ENCODE measurements at regions not wholly inside any gene's neighbourhood (a gene's known extent, or its start where the extent isn't known, plus 50 kb on each side); places are given as distances from the start of the nearest gene placed in this dataset.

DNA sequence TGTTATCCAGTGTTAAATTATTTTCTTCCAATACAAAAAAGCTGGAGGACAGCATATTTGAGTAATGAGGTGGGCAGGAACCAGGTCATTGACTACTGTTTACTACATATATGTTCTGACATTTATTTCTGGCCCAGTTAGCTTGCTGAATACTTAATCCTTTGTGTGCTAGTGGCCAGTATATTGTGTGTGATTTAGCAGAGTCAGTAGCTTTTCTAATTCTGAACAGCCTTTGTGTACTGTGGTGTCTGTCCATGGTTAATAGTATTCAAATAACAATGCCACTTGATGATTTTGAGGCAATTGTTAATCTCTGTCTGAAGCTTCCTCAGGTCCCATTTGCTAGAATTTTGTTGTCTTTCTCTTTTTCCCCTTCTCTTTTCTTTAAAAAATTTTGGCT is 286.5 kb upstream of the E2F7 start:
- TF ChIP-seq, protein P1, sequence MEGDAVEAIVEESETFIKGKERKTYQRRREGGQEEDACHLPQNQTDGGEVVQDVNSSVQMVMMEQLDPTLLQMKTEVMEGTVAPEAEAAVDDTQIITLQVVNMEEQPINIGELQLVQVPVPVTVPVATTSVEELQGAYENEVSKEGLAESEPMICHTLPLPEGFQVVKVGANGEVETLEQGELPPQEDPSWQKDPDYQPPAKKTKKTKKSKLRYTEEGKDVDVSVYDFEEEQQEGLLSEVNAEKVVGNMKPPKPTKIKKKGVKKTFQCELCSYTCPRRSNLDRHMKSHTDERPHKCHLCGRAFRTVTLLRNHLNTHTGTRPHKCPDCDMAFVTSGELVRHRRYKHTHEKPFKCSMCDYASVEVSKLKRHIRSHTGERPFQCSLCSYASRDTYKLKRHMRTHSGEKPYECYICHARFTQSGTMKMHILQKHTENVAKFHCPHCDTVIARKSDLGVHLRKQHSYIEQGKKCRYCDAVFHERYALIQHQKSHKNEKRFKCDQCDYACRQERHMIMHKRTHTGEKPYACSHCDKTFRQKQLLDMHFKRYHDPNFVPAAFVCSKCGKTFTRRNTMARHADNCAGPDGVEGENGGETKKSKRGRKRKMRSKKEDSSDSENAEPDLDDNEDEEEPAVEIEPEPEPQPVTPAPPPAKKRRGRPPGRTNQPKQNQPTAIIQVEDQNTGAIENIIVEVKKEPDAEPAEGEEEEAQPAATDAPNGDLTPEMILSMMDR (IDR thresholded peaks at IDR 0.05), result no peak
- TF ChIP-seq POLR2A (IDR thresholded peaks at IDR 0.05; ENCODE audit: low read length) (no peak), PHF8 (IDR thresholded peaks at IDR 0.05; ENCODE audit: borderline replicate concordance, low read depth) (no peak), RCOR1 (IDR thresholded peaks at IDR 0.05; ENCODE audit: low read depth, low read length) (no peak), SMC3 (IDR thresholded peaks at IDR 0.05) (no peak), MYC (IDR thresholded peaks at IDR 0.05; ENCODE audit: borderline replicate concordance, low read length) (no peak), HEYL (CRISPR knock-in tag; IDR thresholded peaks at IDR 0.05) (no peak)

Measured in A549 (cell line).